ENCODE measurements at regions not wholly inside any gene's neighbourhood (a gene's known extent, or its start where the extent isn't known, plus 50 kb on each side); places are given as distances from the start of the nearest gene placed in this dataset.

DNA sequence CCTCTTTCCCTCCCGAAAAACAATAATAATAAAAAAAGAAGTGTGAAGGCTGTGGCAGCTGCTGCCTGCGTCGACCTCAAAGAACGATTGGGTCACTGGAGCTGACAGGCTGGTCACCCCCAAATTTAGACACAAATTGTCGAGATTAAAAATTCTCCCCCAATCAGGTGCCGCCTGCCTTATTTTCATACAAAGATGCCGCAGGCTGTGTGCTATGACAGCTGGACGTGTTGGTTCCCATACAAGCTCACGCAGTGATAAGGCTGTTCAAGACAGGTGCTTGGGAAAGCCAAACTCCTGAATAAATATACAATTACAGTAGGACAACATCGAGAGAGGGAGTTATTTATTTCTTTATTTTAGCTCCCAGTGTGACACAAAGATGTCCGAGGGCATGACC is 1041.8 kb downstream of the VRK1 start:
- TF ChIP-seq HOXA7 (CRISPR knock-in tag; IDR thresholded peaks at IDR 0.05; ENCODE audit: borderline replicate concordance) = no peak
- ChIA-PET POLR2A (no interaction called here), CTCF (no interaction called here)
- no peaks in the 10 kb centered on the region for H3K9me3 ChIP-seq (ENCODE audit: control insufficient read depth, insufficient read depth, low read depth, low read length)
- H3K4me1 ChIP-seq (ENCODE audit: control insufficient read depth, insufficient read depth, low read length) = no peaks in the 10 kb centered on the region
- H3K27ac ChIP-seq (ENCODE audit: extremely low read depth, low read depth, low read length) = no peak overlapping the region
- H3K4me3 ChIP-seq (ENCODE audit: low read depth, low read length) = no peak overlapping the region
- H3K36me3 ChIP-seq (ENCODE audit: control insufficient read depth in 2 of 2, insufficient read depth in 1 of 2, low read length in 2 of 2) = no peaks in the 10 kb centered on the region

DNA sequence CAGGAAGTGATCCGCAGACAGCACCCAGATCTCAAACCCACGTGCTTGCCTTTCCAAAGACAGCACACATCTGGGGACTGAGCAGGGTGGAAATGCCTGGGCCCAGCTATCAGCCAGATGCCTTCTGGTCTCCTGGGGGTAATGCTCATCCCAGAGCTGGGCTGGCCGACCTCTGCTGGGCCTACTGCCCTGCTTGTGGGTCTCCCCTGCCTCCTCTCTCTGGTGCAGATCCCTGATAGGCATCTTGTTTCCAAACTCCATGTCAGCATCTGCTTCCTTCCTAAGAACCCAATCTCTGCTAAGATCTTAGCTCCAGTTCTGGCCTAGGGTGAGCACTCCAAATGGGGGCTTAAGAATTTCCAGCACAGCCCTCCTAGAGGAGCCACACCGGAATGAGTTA is 1043.0 kb downstream of the VRK1 start:
- POLR2A ChIA-PET = no interaction called here
- TF ChIP-seq ZFP41 (tag by site-specific recombination; IDR thresholded peaks at IDR 0.05; ENCODE audit: borderline replicate concordance) = no peak
- no peak for TF ChIP-seq ZNF549 (tag by site-specific recombination; IDR thresholded peaks at IDR 0.05)
- CTCF ChIA-PET = no interaction called here
- no peaks in the 10 kb centered on the region for H3K36me3 ChIP-seq (ENCODE audit: control insufficient read depth in 2 of 2, insufficient read depth in 1 of 2, low read length in 2 of 2)
- H3K4me1 ChIP-seq (ENCODE audit: control insufficient read depth, insufficient read depth, low read length) = no peaks in the 10 kb centered on the region
- H3K4me3 ChIP-seq (ENCODE audit: low read depth, low read length) = no peak overlapping the region
- no peaks in the 10 kb centered on the region for H3K9me3 ChIP-seq (ENCODE audit: control insufficient read depth, insufficient read depth, low read depth, low read length)
- H3K27ac ChIP-seq (ENCODE audit: extremely low read depth, low read depth, low read length) = no peak overlapping the region

DNA sequence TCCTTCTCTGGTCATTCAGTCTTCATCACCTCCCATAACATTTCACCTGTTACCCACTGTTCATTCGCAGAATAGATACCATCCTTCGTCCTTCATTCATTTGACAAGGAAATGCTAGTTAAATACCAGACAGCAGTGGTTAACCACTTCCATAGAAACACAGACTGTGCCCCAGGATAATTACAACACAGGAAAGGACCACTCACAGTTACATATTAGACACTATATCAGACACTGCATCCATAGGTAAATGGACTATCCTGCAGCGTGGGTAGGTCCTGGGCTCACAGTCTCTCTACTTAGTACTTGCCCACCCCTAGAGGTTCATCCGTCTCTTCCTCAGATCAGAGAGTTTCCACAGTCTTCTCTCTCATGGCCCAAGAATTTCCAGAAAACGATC is 1044.6 kb downstream of the VRK1 start:
- ChIA-PET POLR2A (no interaction called here), CTCF (no interaction called here)
- TF ChIP-seq ZSCAN23 (tag by site-specific recombination; IDR thresholded peaks at IDR 0.05) (no peak), ZNF114 (tag by site-specific recombination; IDR thresholded peaks at IDR 0.05) (no peak), WT1 (tag by site-specific recombination; IDR thresholded peaks at IDR 0.05) (no peak), ZNF707 (tag by site-specific recombination; IDR thresholded peaks at IDR 0.05) (no peak), ZNF239 (tag by site-specific recombination; IDR thresholded peaks at IDR 0.05) (no peak), ZNF398 (tag by site-specific recombination; IDR thresholded peaks at IDR 0.05) (no peak), ZNF354C (tag by site-specific recombination; IDR thresholded peaks at IDR 0.05; ENCODE audit: borderline replicate concordance, low read depth) (no peak), ZNF510 (tag by site-specific recombination; IDR thresholded peaks at IDR 0.05; ENCODE audit: insufficient replicate concordance) (no peak), SP3 (tag by site-specific recombination; IDR thresholded peaks at IDR 0.05) (no peak), ZNF24 (tag by site-specific recombination; IDR thresholded peaks at IDR 0.05) (no peak)
- no peaks in the 10 kb centered on the region for H3K4me1 ChIP-seq (ENCODE audit: control insufficient read depth, insufficient read depth, low read length)
- H3K9me3 ChIP-seq (ENCODE audit: control insufficient read depth, insufficient read depth, low read depth, low read length) = no peaks in the 10 kb centered on the region
- H3K4me3 ChIP-seq (ENCODE audit: low read depth, low read length) = no peak overlapping the region
- no peak overlapping the region for H3K27ac ChIP-seq (ENCODE audit: extremely low read depth, low read depth, low read length)
- no peaks in the 10 kb centered on the region for H3K36me3 ChIP-seq (ENCODE audit: control insufficient read depth in 2 of 2, insufficient read depth in 1 of 2, low read length in 2 of 2)

DNA sequence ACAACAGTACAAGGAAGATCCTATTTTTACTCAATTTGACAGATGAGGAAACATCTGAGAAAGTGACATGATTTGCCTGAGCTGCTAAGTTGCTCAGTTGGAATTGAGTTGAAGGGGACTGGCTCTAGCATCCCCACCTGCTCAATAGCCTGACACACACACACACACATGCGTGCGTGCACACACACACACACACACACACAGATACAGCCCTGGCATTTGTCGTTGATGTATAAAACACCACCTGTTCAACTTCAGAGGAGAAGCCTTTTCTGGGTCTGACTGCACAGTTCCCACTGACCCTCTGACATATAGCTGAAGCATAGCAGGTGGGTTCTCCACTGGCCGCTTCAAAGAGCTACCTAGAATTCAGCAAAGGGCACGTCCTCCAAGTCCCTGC is 1045.9 kb downstream of the VRK1 start:
- Histone ChIP-seq H3K4me3 (ENCODE audit: low read depth, low read length) (no peak overlapping the region), H3K27ac (ENCODE audit: extremely low read depth, low read depth, low read length) (no peak overlapping the region), H3K36me3 (ENCODE audit: control insufficient read depth in 2 of 2, insufficient read depth in 1 of 2, low read length in 2 of 2) (no peaks in the 10 kb centered on the region), H3K4me1 (ENCODE audit: control insufficient read depth, insufficient read depth, low read length) (no peaks in the 10 kb centered on the region), H3K9me3 (ENCODE audit: control insufficient read depth, insufficient read depth, low read depth, low read length) (no peaks in the 10 kb centered on the region)
- POLR2A ChIA-PET = no interaction called here
- CTCF ChIA-PET = no interaction called here
- no peak for TF ChIP-seq ZNF433 (tag by site-specific recombination; IDR thresholded peaks at IDR 0.05; ENCODE audit: low read depth)
- TF ChIP-seq PRDM6 (tag by site-specific recombination; IDR thresholded peaks at IDR 0.05) = no peak
- no peak for TF ChIP-seq MYNN (tag by site-specific recombination; IDR thresholded peaks at IDR 0.05; ENCODE audit: borderline replicate concordance)
- no peak for TF ChIP-seq ZNF10 (tag by site-specific recombination; IDR thresholded peaks at IDR 0.05)
- no peak for TF ChIP-seq ZNF830 (tag by site-specific recombination; IDR thresholded peaks at IDR 0.05; ENCODE audit: low read depth)
- TF ChIP-seq ZNF596 (tag by site-specific recombination; IDR thresholded peaks at IDR 0.05) = no peak
- no peak for TF ChIP-seq ZNF23 (tag by site-specific recombination; IDR thresholded peaks at IDR 0.05; ENCODE audit: borderline replicate concordance)
- no peak for TF ChIP-seq SP3 (tag by site-specific recombination; IDR thresholded peaks at IDR 0.05)
- no peak for TF ChIP-seq ZNF146 (tag by site-specific recombination; IDR thresholded peaks at IDR 0.05)
- TF ChIP-seq ZSCAN5A (tag by site-specific recombination; IDR thresholded peaks at IDR 0.05) = no peak
- TF ChIP-seq BCL6B (tag by site-specific recombination; IDR thresholded peaks at IDR 0.05) = no peak
- no peak for TF ChIP-seq KLF16 (tag by site-specific recombination; IDR thresholded peaks at IDR 0.05)
- TF ChIP-seq ZNF548 (tag by site-specific recombination; IDR thresholded peaks at IDR 0.05) = no peak
